ENCODE measurements at regions not wholly inside any gene's neighbourhood (a gene's known extent, or its start where the extent isn't known, plus 50 kb on each side); places are given as distances from the start of the nearest gene placed in this dataset.

GRCh38 chrX:39018541-39018940 lies 217.3 kb downstream of the MID1IP1 start:
- Mint-ChIP-seq H3K27me3 (ENCODE audit: insufficient read depth) (peaks cover 10% of the 10 kb centered on the region), H3K27ac (no peak overlapping the region), H3K4me3 (no peak overlapping the region), H3K36me3 (ENCODE audit: low read depth) (no peaks in the 10 kb centered on the region), H3K4me1 (ENCODE audit: low read depth) (peaks cover 5% of the 10 kb centered on the region; the same call in 1 of the 2 replicates), H3K9me3 (no peaks in the 10 kb centered on the region)
- DNase-seq, result no peak
- no peak for TF ChIP-seq CTCF (IDR thresholded peaks at IDR 0.05)

- Mint-ChIP-seq H3K9me3 (no peaks in the 10 kb centered on the region), H3K27me3 (ENCODE audit: insufficient read depth) (peaks cover 10% of the 10 kb centered on the region), H3K4me1 (ENCODE audit: low read depth) (peaks cover 5% of the 10 kb centered on the region; the same call in 1 of the 2 replicates), H3K36me3 (ENCODE audit: low read depth) (no peaks in the 10 kb centered on the region), H3K4me3 (no peak overlapping the region), H3K27ac (no peak overlapping the region)
- no peak for TF ChIP-seq CTCF (IDR thresholded peaks at IDR 0.05)
- DNase-seq, result no peak
Measured at GRCh38 chrX:39019056-39019455, 217.8 kb downstream of the MID1IP1 start.

GRCh38 chrX:39020051-39020669 lies 218.9 kb downstream of the MID1IP1 start:
- Mint-ChIP-seq H3K27ac (no peak overlapping the region), H3K4me1 (ENCODE audit: low read depth) (peaks cover 5% of the 10 kb centered on the region; the same call in 1 of the 2 replicates), H3K36me3 (ENCODE audit: low read depth) (no peaks in the 10 kb centered on the region), H3K27me3 (ENCODE audit: insufficient read depth) (peaks cover 7% of the 10 kb centered on the region), H3K9me3 (no peaks in the 10 kb centered on the region), H3K4me3 (no peak overlapping the region)
- no peak for DNase-seq
- TF ChIP-seq CTCF (IDR thresholded peaks at IDR 0.05), result no peak

GRCh38 chrX:39022106-39022505 lies 220.8 kb downstream of the MID1IP1 start:
- H3K27me3 Mint-ChIP-seq (ENCODE audit: insufficient read depth), result peaks cover 6% of the 10 kb centered on the region; the same call in 1 of the 2 replicates
- no peak overlapping the region for H3K27ac Mint-ChIP-seq
- no peak overlapping the region for H3K4me3 Mint-ChIP-seq
- H3K9me3 Mint-ChIP-seq, result no peaks in the 10 kb centered on the region
- no peak for TF ChIP-seq CTCF (IDR thresholded peaks at IDR 0.05)
- no peaks in the 10 kb centered on the region for H3K36me3 Mint-ChIP-seq (ENCODE audit: low read depth)
- no peak for DNase-seq
- H3K4me1 Mint-ChIP-seq (ENCODE audit: low read depth), result peaks cover 5% of the 10 kb centered on the region; the same call in 1 of the 2 replicates

GRCh38 chrX:39029221-39029620 lies 228.0 kb downstream of the MID1IP1 start:
- Mint-ChIP-seq H3K4me3 (no peak overlapping the region), H3K36me3 (ENCODE audit: low read depth) (no peaks in the 10 kb centered on the region), H3K9me3 (peaks cover 17% of the 10 kb centered on the region), H3K27ac (no peak overlapping the region), H3K4me1 (ENCODE audit: low read depth) (no peaks in the 10 kb centered on the region), H3K27me3 (ENCODE audit: insufficient read depth) (peaks cover 2% of the 10 kb centered on the region)
- no peak for TF ChIP-seq CTCF (IDR thresholded peaks at IDR 0.05)
- no peak for DNase-seq

Measured in HFFc6 (cell line).